NCI-H1436 (cell line): ENCODE measurements at regions not wholly inside any gene's neighbourhood (a gene's known extent, or its start where the extent isn't known, plus 50 kb on each side); places are given as distances from the start of the nearest gene placed in this dataset.
"Not testable (repeated sequence)": the region's sequence is repeated elsewhere in the genome, so short reads cannot be mapped to it uniquely, and the experiment has no call there.

ENCODE experiments used
- DNase-seq: peaks from one replicate; lab custom pipeline; 2025; lab: John Stamatoyannopoulos, UW

GRCh38 chr9:86997156-86997555, 49.9 kb upstream of the GAS1 start:
- no peak for DNase-seq

- no peak for DNase-seq
Measured at GRCh38 chr9:86997951-86998350, 50.6 kb upstream of the GAS1 start.

- no peak for DNase-seq
Measured at GRCh38 chr9:87002517-87002916, 55.2 kb upstream of the GAS1 start.

- no peak for DNase-seq
Measured at GRCh38 chr9:87004016-87004415, 56.7 kb upstream of the GAS1 start.

- no peak for DNase-seq
Measured at GRCh38 chr9:87006956-87007355, 59.6 kb upstream of the GAS1 start.

- no peak for DNase-seq
Measured at GRCh38 chr9:87007711-87008366, 60.5 kb upstream of the GAS1 start.

GRCh38 chr9:87008667-87009066, 61.4 kb upstream of the GAS1 start:
- DNase-seq: no peak

GRCh38 chr9:87010626-87011025, 63.3 kb upstream of the GAS1 start:
- DNase-seq: no peak

GRCh38 chr9:87011551-87011950, 64.2 kb upstream of the GAS1 start:
- DNase-seq: no peak

- no peak for DNase-seq
Measured at GRCh38 chr9:87013490-87013889, 66.2 kb upstream of the GAS1 start.

GRCh38 chr9:87014436-87014835, 67.1 kb upstream of the GAS1 start:
- DNase-seq: no peak

GRCh38 chr9:87016681-87017080, 69.4 kb upstream of the GAS1 start:
- DNase-seq: no peak

- DNase-seq: no peak
Measured at GRCh38 chr9:87020169-87020950, 73.1 kb upstream of the GAS1 start.

- no peak for DNase-seq
Measured at GRCh38 chr9:87022178-87022577, 74.9 kb upstream of the GAS1 start.

- no peak for DNase-seq
Measured at GRCh38 chr9:87026204-87026603, 78.9 kb upstream of the GAS1 start.

- not testable (repeated sequence) for DNase-seq
Measured at GRCh38 chr9:87028836-87029235, 81.5 kb upstream of the GAS1 start.

GRCh38 chr9:87029905-87030304, 82.6 kb upstream of the GAS1 start:
- DNase-seq: no peak

GRCh38 chr9:87034841-87035240, 87.5 kb upstream of the GAS1 start:
- DNase-seq: no peak

- DNase-seq: no peak
Measured at GRCh38 chr9:87035879-87036278, 88.6 kb upstream of the GAS1 start.

GRCh38 chr9:87036506-87036905, 89.2 kb upstream of the GAS1 start:
- DNase-seq: no peak

GRCh38 chr9:87039809-87040392, 92.6 kb upstream of the GAS1 start:
- no peak for DNase-seq

- DNase-seq: no peak
Measured at GRCh38 chr9:87040410-87041009, 93.2 kb upstream of the GAS1 start.
